K562 (cell line): ENCODE measurements at regions not wholly inside any gene's neighbourhood (a gene's known extent, or its start where the extent isn't known, plus 50 kb on each side); places are given as distances from the start of the nearest gene placed in this dataset.

Experiments
- ATAC-seq: fragments of 200-7000 bp; cut with Tn5 transposase; 3 replicates; pipeline ENCODE4 v1.9.1; 2020; ENCODE audit warnings: moderate library complexity
- BruUV-seq: library from RNA; stranded (reverse); fragments of 400-500 nt; replicated peaks from 2 replicates; lab custom pipeline; 2021; lab: Mats Ljungman, UMichigan
- CTCF ChIA-PET: fragments of 300-600 bp; formaldehyde crosslinking; extraction: SDS; loops from one replicate; lab custom pipeline; 2021; ENCODE audit warnings: low intra/inter-chr PET ratio; lab: Yijun Ruan, JAX
- POLR2A ChIA-PET: fragments of 300-600, 350-650 bp; sonication (Branson Sonifier 250); formaldehyde crosslinking; extraction: SDS; loops from one replicate; lab custom pipeline; 2021; ENCODE audit warnings: antibody characterized with exemption, inconsistent platforms; lab: Yijun Ruan, JAX
- DNase-seq, 4 experiments: peaks; one replicate each; pipeline versions ENCODE4 v3.0.0 to v3.0.0-alpha.2; 2011 to 2018; ENCODE audit warnings: low spot score in 3 of 4, mixed read lengths in 3 of 4; ENCODE audit errors: extremely low read depth in 1 of 4
- FAIRE-seq: peaks from 2 replicates; lab custom pipeline; 2011; peaks lifted over from hg19 to GRCh38; lab: Jason Lieb, UNC
- H2AFZ ChIP-seq: 2 replicates; pipeline ENCODE4 v1.6.0; 2011; ENCODE audit warnings: low read depth, low read length, control low read depth, inconsistent platforms
- H3K27ac ChIP-seq: fragments of 200-600 bp; 3 replicates; pipeline ENCODE4 v1.8.0; 2011; ENCODE audit warnings: low read depth, mild to moderate bottlenecking, control low read depth, inconsistent platforms, low read length, moderate library complexity, mixed read lengths; ENCODE audit errors: extremely low read depth
- H3K27me3 ChIP-seq, 2 experiments: fragments of 300-600 bp in 1 of 2; 2 replicates in 1 of 2; 3 replicates in 1 of 2; pipeline versions ENCODE4 v1.6.0 to v1.8.0; 2011; ENCODE audit warnings: inconsistent platforms in 2 of 2, low read length in 2 of 2, mild to moderate bottlenecking in 1 of 2, mixed read lengths in 1 of 2, moderate library complexity in 1 of 2; ENCODE audit not compliant: control insufficient read depth in 2 of 2, insufficient read depth in 2 of 2
- H3K36me3 ChIP-seq: fragments of 300-600 bp; 3 replicates; pipeline ENCODE4 v1.8.0; 2011; ENCODE audit warnings: mild to moderate bottlenecking, low read length, inconsistent platforms; ENCODE audit not compliant: control insufficient read depth, insufficient read depth
- H3K4me1 ChIP-seq, 2 experiments: fragments of 200-600 bp in 1 of 2; replicated peaks in 1 of 2; 2 replicates in 1 of 2; 3 replicates in 1 of 2; pipeline versions ENCODE4 v1.5.1 to v1.8.0; 2011; ENCODE audit warnings: inconsistent platforms in 2 of 2, low read length in 2 of 2, mild to moderate bottlenecking in 1 of 2, mixed read lengths in 1 of 2, moderate library complexity in 1 of 2; ENCODE audit not compliant: control insufficient read depth in 2 of 2, insufficient read depth in 2 of 2
- H3K4me2 ChIP-seq: 2 replicates; pipeline ENCODE4 v1.6.1; 2011; ENCODE audit warnings: low read length, control low read depth, inconsistent platforms, mixed read lengths; ENCODE audit not compliant: insufficient read depth
- H3K4me3 ChIP-seq: fragments of 200-600 bp; sonication (generic), shearing (Covaris generic); 2 replicates; pipeline ENCODE4 v1.5.1; 2016; ENCODE audit warnings: control low read depth, inconsistent platforms
- H3K79me2 ChIP-seq: fragments of 200-600 bp; 3 replicates; pipeline ENCODE4 v1.8.0; 2011; ENCODE audit warnings: low read length, inconsistent platforms; ENCODE audit not compliant: control insufficient read depth, insufficient read depth
- H3K9ac ChIP-seq, 2 experiments: 2 replicates each; pipeline versions ENCODE4 v1.6.0 to v1.6.1; 2011; ENCODE audit warnings: low read depth in 2 of 2, low read length in 2 of 2, control low read depth in 1 of 2, inconsistent platforms in 1 of 2, mild to moderate bottlenecking in 1 of 2, mixed read lengths in 1 of 2; ENCODE audit not compliant: insufficient read depth in 1 of 2
- H3K9me1 ChIP-seq: one replicate; pipeline ENCODE4 v1.6.0; 2011; ENCODE audit warnings: inconsistent platforms, mild to moderate bottlenecking, low read length, moderate library complexity; ENCODE audit not compliant: control insufficient read depth, insufficient read depth
- H3K9me3 ChIP-seq: replicated peaks from 2 replicates; pipeline ENCODE4 v1.5.1; 2011; ENCODE audit warnings: low read depth, low read length, inconsistent platforms; ENCODE audit not compliant: control insufficient read depth, insufficient read depth
- H4K20me1 ChIP-seq: replicated peaks from 2 replicates; pipeline ENCODE4 v1.6.1; 2011; ENCODE audit warnings: low read length, inconsistent platforms, mixed read lengths; ENCODE audit not compliant: control insufficient read depth, insufficient read depth
- BACH1 ChIP-seq: fragments of 200-800 bp; sonication (Bioruptor generic); IDR thresholded peaks from 2 replicates; pipeline ENCODE4 v1.6.1; 2016; ENCODE audit warnings: missing genetic modification characterization, missing compliant biosample characterization
- BMI1 ChIP-seq: fragments of 150-350 bp; IDR thresholded peaks from 2 replicates; pipeline ENCODE4 v1.6.1; 2014; ENCODE audit warnings: low read length
- CBX2 ChIP-seq: fragments of 200-600 bp; sonication (generic); IDR thresholded peaks from one replicate; pipeline ENCODE4 v1.6.1; 2012; ENCODE audit warnings: mild to moderate bottlenecking, low read length, inconsistent platforms; ENCODE audit not compliant: insufficient read depth, poor library complexity, severe bottlenecking
- CBX5 ChIP-seq: IDR thresholded peaks from 2 replicates; pipeline ENCODE4 v1.6.1; 2014; ENCODE audit warnings: low read depth, borderline replicate concordance
- DIDO1 ChIP-seq: fragments of 450-650 bp; IDR thresholded peaks from 2 replicates; pipeline ENCODE4 v1.6.1; 2016; ENCODE audit warnings: low read depth, missing biosample characterization, missing genetic modification characterization
- ELF2 ChIP-seq: fragments of 250-450 bp; sonication (Bioruptor Pico); IDR thresholded peaks from 2 replicates; pipeline ENCODE4 v1.5.0; 2021; ENCODE audit warnings: mild to moderate bottlenecking
- GTF2B ChIP-seq: IDR thresholded peaks from 2 replicates; pipeline ENCODE4 v1.6.1; 2011; ENCODE audit not compliant: insufficient read length; ENCODE audit errors: extremely low read depth
- HEY1 ChIP-seq: fragments of 250-450 bp; sonication (Bioruptor Pico); IDR thresholded peaks from 2 replicates; pipeline ENCODE4 v1.5.0; 2020; ENCODE audit warnings: mild to moderate bottlenecking, moderate library complexity, borderline replicate concordance
- HIVEP1 ChIP-seq: fragments of 250-450 bp; sonication (Bioruptor Pico); IDR thresholded peaks from 2 replicates; pipeline ENCODE4 v1.4.0; 2020; ENCODE audit warnings: mild to moderate bottlenecking
- MTF1 ChIP-seq: fragments of 250-450 bp; sonication (Bioruptor Pico); IDR thresholded peaks from 2 replicates; pipeline ENCODE4 v1.9.0; 2021; ENCODE audit warnings: moderate library complexity, mild to moderate bottlenecking, inconsistent platforms, borderline replicate concordance
- PML ChIP-seq: IDR thresholded peaks from 2 replicates; pipeline ENCODE4 v1.6.1; 2012; ENCODE audit warnings: low read length, inconsistent platforms
- SAFB ChIP-seq: fragments of 200-400 bp; formaldehyde crosslinking; IDR thresholded peaks from 2 replicates; pipeline ENCODE4 v1.6.1; 2017; ENCODE audit warnings: low read depth, low read length, borderline replicate concordance
- STAT5B ChIP-seq: fragments of 250-450 bp; sonication (Bioruptor Pico); IDR thresholded peaks from 2 replicates; pipeline ENCODE4 v1.8.0; 2021; ENCODE audit warnings: mild to moderate bottlenecking, inconsistent platforms
- TOE1 ChIP-seq, 2 experiments: fragments of 450-650 bp in 1 of 2; sonication (generic) in 1 of 2; formaldehyde crosslinking in 1 of 2; IDR thresholded peaks; 2 replicates each; pipeline versions ENCODE4 v1.7.1 to v1.8.0; 2016 to 2022; ENCODE audit warnings: borderline replicate concordance in 2 of 2, mild to moderate bottlenecking in 2 of 2, antibody characterized with exemption in 1 of 2, inconsistent platforms in 1 of 2, low read depth in 1 of 2, missing genetic modification reagents in 1 of 2, moderate library complexity in 1 of 2
- XRCC3 ChIP-seq: fragments of 450-650 bp; IDR thresholded peaks from 2 replicates; pipeline ENCODE4 v1.6.1; 2017; ENCODE audit warnings: mild to moderate bottlenecking, moderate library complexity
- ZFPM2 ChIP-seq: fragments of 250-450 bp; sonication (Bioruptor Pico); IDR thresholded peaks from 2 replicates; pipeline ENCODE4 v1.5.1; 2022; ENCODE audit warnings: mild to moderate bottlenecking
- ZNF324 ChIP-seq: fragments of 250-450 bp; sonication (Bioruptor Pico); IDR thresholded peaks from 2 replicates; pipeline ENCODE4 v1.4.0; 2020; ENCODE audit warnings: mild to moderate bottlenecking
- ZNF583 ChIP-seq: fragments of 250-450 bp; sonication (Bioruptor Pico); IDR thresholded peaks from 2 replicates; pipeline ENCODE4 v1.4.0; 2020
- ZNF584 ChIP-seq: fragments of 200-800 bp; sonication (Bioruptor generic); IDR thresholded peaks from 2 replicates; pipeline ENCODE4 v1.6.1; 2016; ENCODE audit warnings: low read depth, mild to moderate bottlenecking, missing genetic modification characterization, missing compliant biosample characterization
- WGBS: fragments of 100-300 bp; shearing (Covaris generic); methylation state at CpG from one replicate; pipeline ENCODE4 v1.1.6; 2016; ENCODE audit warnings: low coverage, mixed read lengths; ENCODE audit not compliant: insufficient coverage; ENCODE audit errors: missing lambda C conversion rate; 5-methylcytosine and 5-hydroxymethylcytosine counted together
- in situ Hi-C: fragments of 300-500 bp; cut with MboI; formaldehyde crosslinking; loops from 4 replicates; pipeline ENCODE4 v1.15.0; 2018; ENCODE audit warnings: inconsistent platforms, mixed read lengths
- intact Hi-C: fragments of 100-400 bp; cut with micrococcal nuclease; formaldehyde crosslinking; loops from 2 replicates; pipeline ENCODE4 v1.14.2; 2022

- Histone ChIP-seq H3K4me2 (no peak overlapping the region), H3K27ac (no peak overlapping the region), H3K79me2 (no peaks in the 10 kb centered on the region), H3K4me3 (no peak overlapping the region), H3K27me3 (peaks cover 0 to 12% of the 10 kb centered on the region in 2 experiments; a peak in 2 of 5 replicates), H2AFZ (no peak overlapping the region), H3K9me3 (no peaks in the 10 kb centered on the region), H3K36me3 (no peaks in the 10 kb centered on the region), H3K9me1 (no peaks in the 10 kb centered on the region), H4K20me1 (no peaks in the 10 kb centered on the region), H3K4me1 (no peaks in the 10 kb centered on the region), H3K9ac (no peak overlapping the region)
- no peak for TF ChIP-seq BMI1
- TF ChIP-seq SAFB: no peak
- no peak for TF ChIP-seq BACH1 (tag)
- TF ChIP-seq ZNF324 (CRISPR knock-in tag): no peak
- TF ChIP-seq MTF1 (CRISPR knock-in tag): no peak
- no peak for TF ChIP-seq GTF2B
- TF ChIP-seq TOE1 (IDR thresholded peaks at IDR 0.05; ENCODE audit: borderline replicate concordance): no peak
- TF ChIP-seq TOE1 (CRISPR knock-in tag; IDR thresholded peaks at IDR 0.05; ENCODE audit: borderline replicate concordance, low read depth): no peak
- no peak for TF ChIP-seq ZNF583 (CRISPR knock-in tag)
- no peak for TF ChIP-seq XRCC3
- TF ChIP-seq PML: no peak
- TF ChIP-seq ZFPM2 (CRISPR knock-in tag): no peak
- no peak for TF ChIP-seq DIDO1 (tag)
- no peak for TF ChIP-seq CBX5
- TF ChIP-seq STAT5B: no peak
- TF ChIP-seq ELF2 (CRISPR knock-in tag): no peak
- no peak for TF ChIP-seq HEY1 (CRISPR knock-in tag)
- no peak for TF ChIP-seq HIVEP1 (CRISPR knock-in tag)
- TF ChIP-seq CBX2: no peak
- TF ChIP-seq ZNF584 (CRISPR knock-in tag): no peak
- POLR2A ChIA-PET: no interaction called here
- FAIRE-seq (no peak), DNase-seq (no peak), ATAC-seq (no peak)
- CTCF ChIA-PET: no interaction called here
- in situ Hi-C loops: no loop called here
- BruUV-seq: no TSS peak
- 2% methylated on average over 19 of the region's 23 CpGs for WGBS
- intact Hi-C loops: no loop called here
Observed at GRCh38 chr10:131702531-131703356, 198.1 kb upstream of the PPP2R2D start.
